ENCODE measurements at regions not wholly inside any gene's neighbourhood (a gene's known extent, or its start where the extent isn't known, plus 50 kb on each side); places are given as distances from the start of the nearest gene placed in this dataset.
"Not testable (repeated sequence)": the region's sequence is repeated elsewhere in the genome, so short reads cannot be mapped to it uniquely, and the experiment has no call there.

- in situ Hi-C loops (cut with HindIII; ENCODE audit: low pct_unique_long_range_greater_than_20kb, low sequenced_read_pairs) (no loop called here), intact Hi-C loops (cut with micrococcal nuclease; ENCODE audit: unreplicated experiment) (no loop called here)
- H3K9me3 ChIP-seq (ENCODE audit: control insufficient read depth, insufficient read depth, low read depth, low read length) = no peaks in the 10 kb centered on the region
- no peak overlapping the region for H3K4me3 ChIP-seq (ENCODE audit: low read depth in 2 of 2, low read length in 2 of 2)
- H3K27ac ChIP-seq (ENCODE audit: low read length) = no peak overlapping the region
- POLR2A ChIA-PET = no interaction called here
- no peaks in the 10 kb centered on the region for H3K36me3 ChIP-seq (ENCODE audit: control insufficient read depth, insufficient read depth, low read length)
- TF ChIP-seq CTCF (IDR thresholded peaks at IDR 0.05) = no peak
- TF ChIP-seq TCF7L2 (IDR thresholded peaks at IDR 0.05; ENCODE audit: low read depth, low read length) = no peak
- TF ChIP-seq SIN3A (IDR thresholded peaks at IDR 0.05; ENCODE audit: borderline replicate concordance, insufficient read depth, low read depth, low read length) = no peak
- no peak for TF ChIP-seq POLR2AphosphoS5 (IDR thresholded peaks at IDR 0.05; ENCODE audit: low read depth, low read length)
- no peak for TF ChIP-seq REST (IDR thresholded peaks at IDR 0.05; ENCODE audit: insufficient read depth in 1 of 2, low read depth in 2 of 2, low read length in 1 of 2)
- CTCF ChIA-PET = no interaction called here
- H3K27me3 ChIP-seq (ENCODE audit: control insufficient read depth, insufficient read depth, low read length) = no peaks in the 10 kb centered on the region; the same call in 1 of the 2 replicates
- no TSS peak for BruUV-seq (replicated peaks)
- H3K4me1 ChIP-seq (ENCODE audit: control insufficient read depth, insufficient read depth, low read length) = no peaks in the 10 kb centered on the region
- ATAC-seq = no peak
- no peak for DNase-seq (ENCODE audit: low read depth, low spot score)
Measured at GRCh38 chr18:10354890-10355289, 99.5 kb upstream of the APCDD1 start.

- POLR2A ChIA-PET; H3K27ac ChIP-seq (ENCODE audit: low read length); DNase-seq (ENCODE audit: low read depth, low spot score); BruUV-seq (replicated peaks); H3K4me3 ChIP-seq (ENCODE audit: low read depth in 2 of 2, low read length in 2 of 2); intact Hi-C loops (cut with micrococcal nuclease; ENCODE audit: unreplicated experiment); H3K36me3 ChIP-seq (ENCODE audit: control insufficient read depth, insufficient read depth, low read length); H3K9me3 ChIP-seq (ENCODE audit: control insufficient read depth, insufficient read depth, low read depth, low read length); H3K27me3 ChIP-seq (ENCODE audit: control insufficient read depth, insufficient read depth, low read length); ATAC-seq; CTCF ChIA-PET; H3K4me1 ChIP-seq (ENCODE audit: control insufficient read depth, insufficient read depth, low read length); in situ Hi-C loops (cut with HindIII; ENCODE audit: low pct_unique_long_range_greater_than_20kb, low sequenced_read_pairs): not testable (repeated sequence)
Measured at GRCh38 chr18:10356999-10357398, 97.4 kb upstream of the APCDD1 start.

GRCh38 chr18:10361660-10362059, 92.8 kb upstream of the APCDD1 start:
- no peak overlapping the region for H3K27ac ChIP-seq (ENCODE audit: low read length)
- no peaks in the 10 kb centered on the region for H3K36me3 ChIP-seq (ENCODE audit: control insufficient read depth, insufficient read depth, low read length)
- no peaks in the 10 kb centered on the region for H3K9me3 ChIP-seq (ENCODE audit: control insufficient read depth, insufficient read depth, low read depth, low read length)
- ATAC-seq = no peak
- ChIA-PET POLR2A (no interaction called here), CTCF (no interaction called here)
- no peak for DNase-seq (ENCODE audit: low read depth, low spot score)
- no TSS peak for BruUV-seq (replicated peaks)
- no peak overlapping the region for H3K4me3 ChIP-seq (ENCODE audit: low read depth in 2 of 2, low read length in 2 of 2)
- intact Hi-C loops (cut with micrococcal nuclease; ENCODE audit: unreplicated experiment) = no loop called here
- in situ Hi-C loops (cut with HindIII; ENCODE audit: low pct_unique_long_range_greater_than_20kb, low sequenced_read_pairs) = no loop called here
- TF ChIP-seq POLR2AphosphoS5 (IDR thresholded peaks at IDR 0.05; ENCODE audit: low read depth, low read length) = no peak
- no peak for TF ChIP-seq TCF7L2 (IDR thresholded peaks at IDR 0.05; ENCODE audit: low read depth, low read length)
- no peak for TF ChIP-seq SIN3A (IDR thresholded peaks at IDR 0.05; ENCODE audit: borderline replicate concordance, insufficient read depth, low read depth, low read length)
- TF ChIP-seq REST (IDR thresholded peaks at IDR 0.05; ENCODE audit: insufficient read depth in 1 of 2, low read depth in 2 of 2, low read length in 1 of 2) = no peak
- no peak for TF ChIP-seq CTCF (IDR thresholded peaks at IDR 0.05)
- H3K27me3 ChIP-seq (ENCODE audit: control insufficient read depth, insufficient read depth, low read length) = no peaks in the 10 kb centered on the region
- no peaks in the 10 kb centered on the region for H3K4me1 ChIP-seq (ENCODE audit: control insufficient read depth, insufficient read depth, low read length)

Measured in Panc1 (cell line).